ENCODE measurements at regions not wholly inside any gene's neighbourhood (a gene's known extent, or its start where the extent isn't known, plus 50 kb on each side); places are given as distances from the start of the nearest gene placed in this dataset.

DNA sequence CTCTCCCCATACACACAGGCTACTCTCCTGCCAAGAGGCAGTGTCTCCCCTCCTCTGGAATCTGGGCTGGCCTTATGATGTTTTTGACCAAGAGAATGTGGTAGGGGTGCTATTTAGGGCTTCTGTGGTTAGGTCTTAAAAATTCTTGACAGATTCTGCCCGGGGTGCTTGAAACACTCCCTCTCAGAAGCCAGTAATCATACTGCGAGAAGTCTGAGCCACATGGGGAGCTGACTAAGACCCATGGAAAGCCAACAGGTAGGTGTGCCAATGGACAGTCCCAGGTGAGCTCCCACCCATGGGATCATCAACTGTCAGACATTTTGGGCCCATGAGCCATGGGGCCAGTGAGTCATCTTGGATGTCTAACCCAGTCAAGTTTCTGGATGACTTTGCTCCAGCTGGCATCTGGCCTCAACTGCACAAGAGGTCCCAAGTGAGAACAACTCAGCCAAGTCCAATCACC, 315.7 kb downstream of the FBXW7 start:
- intact Hi-C loops (cut with DNase I) = no loop called here
- Histone ChIP-seq H3K4me1 (no peaks in the 10 kb centered on the region), H3K27me3 (no peaks in the 10 kb centered on the region), H3K27ac (no peak overlapping the region), H3K36me3 (no peaks in the 10 kb centered on the region), H3K9me3 (no peaks in the 10 kb centered on the region), H3K4me3 (no peak overlapping the region)
- no peak for TF ChIP-seq CTCF (IDR thresholded peaks at IDR 0.05)
- no peak for TF ChIP-seq POLR2A (IDR thresholded peaks at IDR 0.05)
- no peak for TF ChIP-seq POLR2AphosphoS5 (IDR thresholded peaks at IDR 0.05; ENCODE audit: insufficient read depth in 1 of 2, low read depth in 1 of 2)
- DNase-seq (ENCODE audit: extremely low spot score in 2 of 2) = no peak

DNA sequence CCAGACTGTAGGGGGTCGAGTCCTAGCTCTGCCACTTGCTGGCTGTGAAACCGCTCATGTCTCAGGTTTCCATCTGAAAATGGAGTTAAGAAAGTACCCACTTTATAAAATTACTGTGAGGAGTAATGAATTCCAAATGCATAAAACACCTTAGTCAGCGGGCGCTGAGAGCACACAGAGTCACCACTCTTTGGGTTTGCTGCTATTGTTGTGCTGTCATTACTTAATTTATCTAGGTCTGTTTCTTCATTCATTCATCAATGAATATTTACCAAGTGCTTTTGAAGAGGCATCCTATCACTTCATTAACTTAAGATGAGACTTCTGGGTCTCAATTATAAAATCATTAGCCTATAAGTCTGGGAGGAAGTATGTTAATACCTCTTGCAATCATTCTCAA, 317.3 kb downstream of the FBXW7 start:
- no peak for TF ChIP-seq POLR2A (IDR thresholded peaks at IDR 0.05)
- H3K9me3 ChIP-seq = no peaks in the 10 kb centered on the region
- H3K27me3 ChIP-seq = no peaks in the 10 kb centered on the region
- H3K36me3 ChIP-seq = no peaks in the 10 kb centered on the region
- DNase-seq (ENCODE audit: extremely low spot score in 2 of 2) = no peak
- H3K27ac ChIP-seq = no peak overlapping the region
- H3K4me1 ChIP-seq = no peaks in the 10 kb centered on the region
- intact Hi-C loops (cut with DNase I) = no loop called here
- no peak overlapping the region for H3K4me3 ChIP-seq

DNA sequence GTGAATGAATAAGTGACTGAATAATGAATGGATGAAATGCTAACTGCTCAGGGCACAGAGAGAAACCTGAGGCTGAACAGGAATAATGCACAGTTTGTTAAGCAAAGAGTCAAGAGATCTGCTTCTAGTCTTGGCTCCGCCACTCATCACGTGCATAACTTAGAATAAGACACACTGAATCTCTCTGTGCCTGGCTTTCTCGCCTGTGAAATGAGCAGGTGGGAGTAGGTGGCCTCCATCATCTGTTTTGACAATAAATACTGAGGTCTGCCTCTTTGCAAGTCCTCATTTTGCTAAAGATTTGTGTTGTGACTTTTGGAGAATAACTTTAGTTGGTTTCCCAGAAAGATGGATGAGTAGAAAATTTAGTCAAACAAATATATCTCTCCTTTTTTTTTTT, 318.0 kb downstream of the FBXW7 start:
- no peaks in the 10 kb centered on the region for H3K9me3 ChIP-seq
- no peak overlapping the region for H3K27ac ChIP-seq
- H3K4me1 ChIP-seq = no peaks in the 10 kb centered on the region
- no peaks in the 10 kb centered on the region for H3K27me3 ChIP-seq
- intact Hi-C loops (cut with DNase I) = no loop called here
- TF ChIP-seq CTCF (IDR thresholded peaks at IDR 0.05) (no peak), POLR2AphosphoS5 (IDR thresholded peaks at IDR 0.05; ENCODE audit: insufficient read depth in 1 of 2, low read depth in 1 of 2) (no peak), POLR2A (IDR thresholded peaks at IDR 0.05) (no peak)
- no peaks in the 10 kb centered on the region for H3K36me3 ChIP-seq
- no peak overlapping the region for H3K4me3 ChIP-seq
- no peak for DNase-seq (ENCODE audit: extremely low spot score in 2 of 2)

DNA sequence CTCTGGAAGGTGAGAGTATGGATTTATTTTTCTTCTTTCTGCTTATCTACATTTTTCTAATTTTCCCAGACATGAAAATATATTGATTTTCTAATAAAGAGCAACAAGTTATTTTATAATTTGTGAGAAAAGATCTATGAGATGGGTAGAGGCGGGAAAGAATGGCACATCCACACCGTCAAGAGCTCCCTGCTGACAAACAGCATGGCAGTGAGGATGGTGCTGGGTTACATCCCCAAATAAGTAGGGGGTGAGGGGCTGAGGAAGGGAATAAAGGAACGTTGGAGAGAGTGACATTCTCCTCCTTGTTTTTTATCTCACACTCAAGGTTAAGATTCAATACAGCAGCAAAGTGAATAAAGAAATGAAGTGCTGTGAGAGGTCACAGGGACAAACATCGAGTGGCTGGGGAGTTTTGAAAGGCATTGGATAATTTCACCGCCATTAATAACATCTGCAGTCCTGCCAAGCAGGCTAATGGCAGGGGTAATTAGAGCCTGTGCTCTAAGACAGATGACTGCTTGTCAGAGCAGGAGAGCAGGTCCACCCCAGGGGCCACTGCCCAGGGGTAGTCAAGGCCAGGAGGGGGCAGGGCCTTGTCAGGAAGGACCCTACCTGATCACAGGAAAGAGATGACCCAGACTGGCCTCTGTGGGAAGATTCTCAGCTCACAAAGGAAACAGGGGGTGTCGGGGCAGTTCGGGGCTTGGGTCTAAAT, 323.8 kb downstream of the FBXW7 start:
- TF ChIP-seq CTCF (IDR thresholded peaks at IDR 0.05) (no peak), POLR2AphosphoS5 (IDR thresholded peaks at IDR 0.05; ENCODE audit: insufficient read depth in 1 of 2, low read depth in 1 of 2) (no peak), POLR2A (IDR thresholded peaks at IDR 0.05) (no peak)
- no peak overlapping the region for H3K27ac ChIP-seq
- intact Hi-C loops (cut with DNase I) = no loop called here
- H3K27me3 ChIP-seq = no peaks in the 10 kb centered on the region
- H3K9me3 ChIP-seq = no peaks in the 10 kb centered on the region
- H3K4me3 ChIP-seq = no peak overlapping the region
- no peaks in the 10 kb centered on the region for H3K36me3 ChIP-seq
- no peak for DNase-seq (ENCODE audit: extremely low spot score in 2 of 2)
- H3K4me1 ChIP-seq = no peaks in the 10 kb centered on the region

DNA sequence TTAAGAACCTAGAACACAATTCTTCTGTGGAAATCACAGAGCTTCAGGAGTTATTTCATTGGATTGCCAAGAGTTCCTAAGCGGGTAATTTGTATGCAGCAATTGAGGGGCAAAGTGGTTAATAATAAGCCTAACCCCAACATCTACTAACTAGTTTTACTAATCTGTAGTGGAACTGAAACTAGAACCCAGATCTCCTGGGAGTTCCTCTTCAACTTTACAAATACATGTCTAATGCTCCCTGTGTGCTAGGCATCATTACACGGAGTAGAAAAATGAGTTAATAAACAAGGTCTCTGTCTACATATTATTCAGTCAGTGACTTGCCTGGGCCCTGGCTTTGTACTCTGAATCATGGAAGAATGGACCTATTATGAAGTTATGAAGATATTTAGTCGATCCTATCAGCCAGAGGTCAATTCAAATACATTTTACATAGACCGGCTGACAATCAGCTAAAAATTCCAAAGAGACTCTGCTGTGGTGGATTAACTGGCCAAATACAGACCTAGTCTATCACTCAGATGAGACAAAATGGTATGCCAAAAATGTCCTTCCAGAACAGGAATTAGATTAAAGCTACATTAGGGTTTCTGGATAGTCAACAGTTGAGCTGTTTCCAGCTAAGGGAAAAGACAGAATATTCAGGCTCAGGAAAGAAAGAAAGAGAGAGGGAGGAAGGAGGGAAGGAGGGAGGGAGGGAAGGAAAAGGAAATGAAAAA, 326.0 kb downstream of the FBXW7 start:
- Histone ChIP-seq H3K27ac (no peak overlapping the region), H3K36me3 (no peaks in the 10 kb centered on the region), H3K27me3 (no peaks in the 10 kb centered on the region), H3K9me3 (no peaks in the 10 kb centered on the region), H3K4me3 (no peak overlapping the region), H3K4me1 (no peaks in the 10 kb centered on the region)
- TF ChIP-seq POLR2AphosphoS5 (IDR thresholded peaks at IDR 0.05; ENCODE audit: insufficient read depth in 1 of 2, low read depth in 1 of 2) = no peak
- intact Hi-C loops (cut with DNase I) = no loop called here
- no peak for DNase-seq (ENCODE audit: extremely low spot score in 2 of 2)

DNA sequence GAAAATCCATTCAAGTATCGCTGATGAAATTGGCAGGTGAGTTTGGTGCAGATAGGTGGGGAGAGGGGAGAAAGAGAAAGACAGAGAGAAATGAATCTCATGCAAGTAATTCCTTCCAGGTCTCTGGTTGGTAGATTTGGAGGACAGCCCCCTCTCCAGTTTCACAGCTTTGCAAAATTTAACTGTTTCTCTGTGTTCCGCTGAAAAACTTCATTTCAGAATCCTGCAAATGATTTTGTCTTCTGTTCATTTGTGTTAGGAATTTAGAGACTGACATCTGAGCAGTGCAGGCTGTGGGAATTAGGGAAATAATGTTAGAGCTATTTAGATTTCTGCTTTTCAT, 328.5 kb downstream of the FBXW7 start:
- Histone ChIP-seq H3K27me3 (no peaks in the 10 kb centered on the region), H3K9me3 (no peaks in the 10 kb centered on the region), H3K27ac (no peak overlapping the region), H3K36me3 (no peaks in the 10 kb centered on the region), H3K4me1 (no peaks in the 10 kb centered on the region), H3K4me3 (no peak overlapping the region)
- intact Hi-C loops (cut with DNase I) = no loop called here
- no peak for TF ChIP-seq CTCF (IDR thresholded peaks at IDR 0.05)
- TF ChIP-seq POLR2A (IDR thresholded peaks at IDR 0.05) = no peak
- TF ChIP-seq POLR2AphosphoS5 (IDR thresholded peaks at IDR 0.05; ENCODE audit: insufficient read depth in 1 of 2, low read depth in 1 of 2) = no peak
- no peak for DNase-seq (ENCODE audit: extremely low spot score in 2 of 2)

Measured in vagina (tissue), 2 donors.